ENCODE measurements at regions not wholly inside any gene's neighbourhood (a gene's known extent, or its start where the extent isn't known, plus 50 kb on each side); places are given as distances from the start of the nearest gene placed in this dataset.

DNA sequence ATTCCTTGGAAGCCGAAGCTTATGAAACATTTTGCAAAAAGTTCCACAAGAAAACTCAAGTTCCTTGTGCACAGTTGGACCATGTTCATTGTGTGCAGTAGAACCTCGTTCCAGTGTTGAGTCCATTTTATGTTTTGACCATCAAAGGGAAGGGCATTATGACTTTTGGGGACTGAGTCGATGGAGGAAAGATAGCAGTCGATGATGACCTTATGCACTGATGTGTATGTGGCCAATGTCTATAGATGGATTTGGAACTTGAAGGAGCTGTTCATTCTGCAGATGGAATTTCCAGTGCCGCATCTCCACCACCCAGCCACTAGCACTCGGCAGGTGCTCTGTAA lies 71.5 kb upstream of the IGLL5 start:
- TF ChIP-seq ZNF446 (CRISPR knock-in tag; IDR thresholded peaks at IDR 0.05) = no peak
- TF ChIP-seq RXRA (CRISPR knock-in tag; IDR thresholded peaks at IDR 0.05) = no peak

All from HepG2 (cell line).